GM23338 (cell line): ENCODE measurements at regions not wholly inside any gene's neighbourhood (a gene's known extent, or its start where the extent isn't known, plus 50 kb on each side); places are given as distances from the start of the nearest gene placed in this dataset.

Source experiments
- ATAC-seq: fragments of 200-7000 bp; cut with Tn5 transposase; 3 replicates; pipeline ENCODE4 v1.9.1; 2020
- DNase-seq: peaks from one replicate; pipeline ENCODE4 v3.0.0-alpha.2; 2015; ENCODE audit warnings: low spot score
- H2AFZ ChIP-seq: fragments of 200-600 bp; sonication (generic); 2 replicates; pipeline ENCODE4 v1.8.0; 2016; ENCODE audit warnings: antibody characterized with exemption, mild to moderate bottlenecking, moderate library complexity
- H3F3A ChIP-seq: fragments of 200-600 bp; sonication (generic); replicated peaks from 2 replicates; pipeline ENCODE4 v1.8.0; 2017; ENCODE audit warnings: antibody characterized with exemption, mixed run types, low read depth
- H3K27ac ChIP-seq: fragments of 200-600 bp; sonication (generic); 2 replicates; pipeline ENCODE4 v1.6.1; 2016; ENCODE audit warnings: low read depth
- H3K27me3 ChIP-seq: fragments of 200-600 bp; sonication (generic); 2 replicates; pipeline ENCODE4 v1.8.0; 2016; ENCODE audit warnings: mild to moderate bottlenecking, mixed run types, moderate library complexity; ENCODE audit not compliant: insufficient read depth
- H3K36me3 ChIP-seq: fragments of 200-600 bp; sonication (generic); 2 replicates; pipeline ENCODE4 v1.8.0; 2016; ENCODE audit warnings: mild to moderate bottlenecking; ENCODE audit not compliant: insufficient read depth
- H3K4me1 ChIP-seq: fragments of 200-600 bp; sonication (generic); 2 replicates; pipeline ENCODE4 v1.8.0; 2016; ENCODE audit warnings: mild to moderate bottlenecking, moderate library complexity; ENCODE audit not compliant: insufficient read depth
- H3K4me2 ChIP-seq: fragments of 200-600 bp; sonication (generic); 2 replicates; pipeline ENCODE4 v1.7.1; 2017; ENCODE audit warnings: mixed run types
- H3K4me3 ChIP-seq: fragments of 200-600 bp; sonication (generic); 2 replicates; pipeline ENCODE4 v1.6.1; 2016; ENCODE audit warnings: mixed run types
- H3K79me2 ChIP-seq: fragments of 200-600 bp; sonication (generic); replicated peaks from 2 replicates; pipeline ENCODE4 v1.8.0; 2017; ENCODE audit warnings: mild to moderate bottlenecking; ENCODE audit not compliant: insufficient read depth
- H3K9me2 ChIP-seq: fragments of 200-600 bp; sonication (generic); 2 replicates; pipeline ENCODE4 v1.8.0; 2017; ENCODE audit not compliant: insufficient read depth
- H4K20me1 ChIP-seq: fragments of 200-600 bp; sonication (generic); replicated peaks from 2 replicates; pipeline ENCODE4 v1.8.0; 2017; ENCODE audit warnings: mild to moderate bottlenecking; ENCODE audit not compliant: insufficient read depth
- H3K27ac Mint-ChIP-seq: 2 replicates; pipeline ENCODE4 v1.8.0; 2020; ENCODE audit warnings: inconsistent platforms, mild to moderate bottlenecking, moderate library complexity, mixed read lengths
- H3K27me3 Mint-ChIP-seq: 3 replicates; pipeline ENCODE4 v1.8.0; 2022; ENCODE audit warnings: low read depth, mild to moderate bottlenecking, moderate library complexity, mixed read lengths, inconsistent platforms; ENCODE audit not compliant: insufficient read depth, poor library complexity
- H3K36me3 Mint-ChIP-seq: 3 replicates; pipeline ENCODE4 v1.8.0; 2021; ENCODE audit warnings: low read depth, mild to moderate bottlenecking, inconsistent platforms, moderate library complexity, mixed read lengths
- H3K4me1 Mint-ChIP-seq: 3 replicates; pipeline ENCODE4 v1.8.0; 2020; ENCODE audit warnings: mild to moderate bottlenecking, inconsistent platforms, mixed read lengths
- H3K4me3 Mint-ChIP-seq: 3 replicates; pipeline ENCODE4 v1.8.0; 2021; ENCODE audit warnings: moderate library complexity, mild to moderate bottlenecking, inconsistent platforms, mixed read lengths
- H3K9me3 Mint-ChIP-seq: 3 replicates; pipeline ENCODE4 v1.8.0; 2020; ENCODE audit warnings: moderate library complexity, mild to moderate bottlenecking, inconsistent platforms, mixed read lengths
- CREB1 ChIP-seq: fragments of 250-450 bp; sonication (Bioruptor Pico); IDR thresholded peaks from 2 replicates; pipeline ENCODE4 v1.5.0; 2020; ENCODE audit warnings: low read depth, mild to moderate bottlenecking, moderate library complexity
- EZH2 ChIP-seq: fragments of 200-600 bp; sonication (generic); IDR thresholded peaks from one replicate; pipeline ENCODE4 v1.8.0; 2017; ENCODE audit warnings: antibody characterized with exemption, mild to moderate bottlenecking, low read depth; ENCODE audit not compliant: unreplicated experiment
- EZH2phosphoT487 ChIP-seq: fragments of 200-600 bp; sonication (generic); IDR thresholded peaks from one replicate; pipeline ENCODE4 v1.8.1; 2018; ENCODE audit warnings: antibody characterized with exemption; ENCODE audit not compliant: unreplicated experiment
- JUNB ChIP-seq: IDR thresholded peaks from one replicate; pipeline ENCODE4 v1.6.1; 2016; ENCODE audit warnings: antibody characterized with exemption; ENCODE audit not compliant: unreplicated experiment
- NANOG ChIP-seq: IDR thresholded peaks from 2 replicates; pipeline ENCODE4 v1.6.1; 2016; ENCODE audit warnings: antibody characterized with exemption, borderline replicate concordance
- POLR2AphosphoS5 ChIP-seq: IDR thresholded peaks from 2 replicates; pipeline ENCODE4 v1.6.1; 2016; ENCODE audit warnings: antibody characterized with exemption, low read depth
- REST ChIP-seq: IDR thresholded peaks from one replicate; pipeline ENCODE4 v1.6.1; 2018; ENCODE audit warnings: antibody characterized with exemption; ENCODE audit not compliant: unreplicated experiment
- STAT1 ChIP-seq: IDR thresholded peaks from one replicate; pipeline ENCODE4 v1.6.1; 2016; ENCODE audit warnings: antibody characterized with exemption; ENCODE audit not compliant: unreplicated experiment
- ZNF114 ChIP-seq: fragments of 250-450 bp; sonication (Bioruptor Pico); IDR thresholded peaks from 2 replicates; pipeline ENCODE4 v1.5.0; 2020; ENCODE audit warnings: mild to moderate bottlenecking, moderate library complexity
- ZNF331 ChIP-seq: fragments of 250-450 bp; sonication (Bioruptor Pico); IDR thresholded peaks from 2 replicates; pipeline ENCODE4 v1.5.0; 2020; ENCODE audit warnings: low read depth, mild to moderate bottlenecking, moderate library complexity
- ZNF462 ChIP-seq: fragments of 250-450 bp; sonication (Bioruptor Pico); IDR thresholded peaks from 2 replicates; pipeline ENCODE4 v1.5.0; 2020; ENCODE audit warnings: mild to moderate bottlenecking, moderate library complexity
- TF ChIP-seq, protein P1 (sequence below), 2 experiments: fragments of 200-600 bp in 1 of 2; sonication (generic) in 1 of 2; conservative IDR thresholded peaks; 2 replicates each; pipeline versions ENCODE4 v1.5.1 to v1.6.1; 2016 to 2017; ENCODE audit warnings: antibody characterized with exemption in 2 of 2, low read depth in 2 of 2, mild to moderate bottlenecking in 2 of 2, moderate library complexity in 1 of 2
- TF ChIP-seq, protein P2 (sequence below): IDR thresholded peaks from 2 replicates; pipeline ENCODE4 v1.6.1; 2016; ENCODE audit warnings: antibody characterized with exemption

GRCh38 chr2:176793792-176794191 is 418.8 kb upstream of the HNRNPA3 start:
- no peak overlapping the region for H3K4me2 ChIP-seq
- no peaks in the 10 kb centered on the region for H3K79me2 ChIP-seq
- no peak overlapping the region for H2AFZ ChIP-seq
- no peaks in the 10 kb centered on the region; the same call in 1 of the 2 replicates for H4K20me1 ChIP-seq
- Mint-ChIP-seq H3K9me3 (peaks cover 24% of the 10 kb centered on the region), H3K4me1 (peaks cover 6% of the 10 kb centered on the region; the same call in 2 of the 3 replicates), H3K27me3 (peaks cover 3% of the 10 kb centered on the region), H3K4me3 (no peak overlapping the region), H3K36me3 (peaks cover 15% of the 10 kb centered on the region; the same call in 2 of the 3 replicates), H3K27ac (no peak overlapping the region)
- H3K9me2 ChIP-seq, result peaks cover 10% of the 10 kb centered on the region; the same call in 1 of the 2 replicates
- ATAC-seq (no peak), DNase-seq (no peak)
- no peak overlapping the region for H3K4me3 ChIP-seq
- no peaks in the 10 kb centered on the region for H3K27me3 ChIP-seq
- no peak for TF ChIP-seq EZH2
- TF ChIP-seq STAT1, result no peak
- no peak for TF ChIP-seq ZNF331 (CRISPR knock-in tag)
- TF ChIP-seq POLR2AphosphoS5, result no peak
- TF ChIP-seq CREB1 (CRISPR knock-in tag), result no peak
- TF ChIP-seq REST, result no peak
- TF ChIP-seq, protein P1, sequence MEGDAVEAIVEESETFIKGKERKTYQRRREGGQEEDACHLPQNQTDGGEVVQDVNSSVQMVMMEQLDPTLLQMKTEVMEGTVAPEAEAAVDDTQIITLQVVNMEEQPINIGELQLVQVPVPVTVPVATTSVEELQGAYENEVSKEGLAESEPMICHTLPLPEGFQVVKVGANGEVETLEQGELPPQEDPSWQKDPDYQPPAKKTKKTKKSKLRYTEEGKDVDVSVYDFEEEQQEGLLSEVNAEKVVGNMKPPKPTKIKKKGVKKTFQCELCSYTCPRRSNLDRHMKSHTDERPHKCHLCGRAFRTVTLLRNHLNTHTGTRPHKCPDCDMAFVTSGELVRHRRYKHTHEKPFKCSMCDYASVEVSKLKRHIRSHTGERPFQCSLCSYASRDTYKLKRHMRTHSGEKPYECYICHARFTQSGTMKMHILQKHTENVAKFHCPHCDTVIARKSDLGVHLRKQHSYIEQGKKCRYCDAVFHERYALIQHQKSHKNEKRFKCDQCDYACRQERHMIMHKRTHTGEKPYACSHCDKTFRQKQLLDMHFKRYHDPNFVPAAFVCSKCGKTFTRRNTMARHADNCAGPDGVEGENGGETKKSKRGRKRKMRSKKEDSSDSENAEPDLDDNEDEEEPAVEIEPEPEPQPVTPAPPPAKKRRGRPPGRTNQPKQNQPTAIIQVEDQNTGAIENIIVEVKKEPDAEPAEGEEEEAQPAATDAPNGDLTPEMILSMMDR (conservative IDR thresholded peaks at IDR 0.05; ENCODE audit: low read depth in 2 of 2), result no peak
- no peak for TF ChIP-seq JUNB
- TF ChIP-seq, protein P2, sequence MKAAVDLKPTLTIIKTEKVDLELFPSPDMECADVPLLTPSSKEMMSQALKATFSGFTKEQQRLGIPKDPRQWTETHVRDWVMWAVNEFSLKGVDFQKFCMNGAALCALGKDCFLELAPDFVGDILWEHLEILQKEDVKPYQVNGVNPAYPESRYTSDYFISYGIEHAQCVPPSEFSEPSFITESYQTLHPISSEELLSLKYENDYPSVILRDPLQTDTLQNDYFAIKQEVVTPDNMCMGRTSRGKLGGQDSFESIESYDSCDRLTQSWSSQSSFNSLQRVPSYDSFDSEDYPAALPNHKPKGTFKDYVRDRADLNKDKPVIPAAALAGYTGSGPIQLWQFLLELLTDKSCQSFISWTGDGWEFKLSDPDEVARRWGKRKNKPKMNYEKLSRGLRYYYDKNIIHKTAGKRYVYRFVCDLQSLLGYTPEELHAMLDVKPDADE, result no peak
- TF ChIP-seq NANOG, result no peak
- TF ChIP-seq ZNF462 (CRISPR knock-in tag), result no peak
- TF ChIP-seq EZH2phosphoT487, result no peak
- no peak for TF ChIP-seq ZNF114 (CRISPR knock-in tag)
- 0 out of 2 replicates have a peak, but pooled peaks cover 3% of the 10 kb centered on the region for H3K4me1 ChIP-seq
- H3K36me3 ChIP-seq, result peaks cover 6% of the 10 kb centered on the region; the same call in 1 of the 2 replicates
- no peaks in the 10 kb centered on the region for H3F3A ChIP-seq
- no peak overlapping the region for H3K27ac ChIP-seq
